ENCODE measurements at regions not wholly inside any gene's neighbourhood (a gene's known extent, or its start where the extent isn't known, plus 50 kb on each side); places are given as distances from the start of the nearest gene placed in this dataset.
"Not testable (repeated sequence)": the region's sequence is repeated elsewhere in the genome, so short reads cannot be mapped to it uniquely, and the experiment has no call there.

DNA sequence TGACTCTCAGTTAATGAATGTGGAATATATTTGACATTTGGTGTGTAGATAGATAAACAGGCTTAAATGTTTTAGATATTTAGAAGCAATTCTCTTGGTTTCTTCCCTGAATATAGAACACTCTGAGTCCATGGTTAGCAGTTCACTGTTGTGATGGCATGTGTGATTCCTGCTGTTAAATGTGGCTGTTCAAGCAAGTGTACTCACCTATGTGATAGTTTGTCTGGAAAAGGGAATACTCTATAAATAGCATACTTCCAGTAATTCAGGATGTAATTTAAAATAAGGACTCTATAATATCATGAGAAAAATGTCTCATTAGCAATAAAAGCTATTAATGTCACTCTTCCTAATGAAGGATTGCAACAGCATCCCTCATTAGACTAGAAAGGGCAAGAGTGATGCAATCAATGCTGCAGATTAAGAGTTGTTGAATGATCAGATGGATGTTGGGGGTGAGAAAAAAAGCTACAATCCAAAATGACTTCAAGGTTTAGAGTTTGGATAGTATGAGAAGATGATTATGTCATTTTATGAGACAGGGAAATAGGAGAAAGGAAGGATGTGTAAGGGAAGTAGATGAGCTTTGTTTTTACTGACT is 201.8 kb upstream of the WDFY3 start:
- in situ Hi-C loops (cut with MboI; ENCODE audit: low pct_unique_long_range_greater_than_20kb, low sequenced_read_pairs, unreplicated experiment) = no loop called here
- TF ChIP-seq, protein P1, sequence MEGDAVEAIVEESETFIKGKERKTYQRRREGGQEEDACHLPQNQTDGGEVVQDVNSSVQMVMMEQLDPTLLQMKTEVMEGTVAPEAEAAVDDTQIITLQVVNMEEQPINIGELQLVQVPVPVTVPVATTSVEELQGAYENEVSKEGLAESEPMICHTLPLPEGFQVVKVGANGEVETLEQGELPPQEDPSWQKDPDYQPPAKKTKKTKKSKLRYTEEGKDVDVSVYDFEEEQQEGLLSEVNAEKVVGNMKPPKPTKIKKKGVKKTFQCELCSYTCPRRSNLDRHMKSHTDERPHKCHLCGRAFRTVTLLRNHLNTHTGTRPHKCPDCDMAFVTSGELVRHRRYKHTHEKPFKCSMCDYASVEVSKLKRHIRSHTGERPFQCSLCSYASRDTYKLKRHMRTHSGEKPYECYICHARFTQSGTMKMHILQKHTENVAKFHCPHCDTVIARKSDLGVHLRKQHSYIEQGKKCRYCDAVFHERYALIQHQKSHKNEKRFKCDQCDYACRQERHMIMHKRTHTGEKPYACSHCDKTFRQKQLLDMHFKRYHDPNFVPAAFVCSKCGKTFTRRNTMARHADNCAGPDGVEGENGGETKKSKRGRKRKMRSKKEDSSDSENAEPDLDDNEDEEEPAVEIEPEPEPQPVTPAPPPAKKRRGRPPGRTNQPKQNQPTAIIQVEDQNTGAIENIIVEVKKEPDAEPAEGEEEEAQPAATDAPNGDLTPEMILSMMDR (IDR thresholded peaks at IDR 0.05; ENCODE audit: extremely low read depth, insufficient read depth, missing control alignments) = no peak
- DNase-seq (ENCODE audit: low spot score) = no peak

DNA sequence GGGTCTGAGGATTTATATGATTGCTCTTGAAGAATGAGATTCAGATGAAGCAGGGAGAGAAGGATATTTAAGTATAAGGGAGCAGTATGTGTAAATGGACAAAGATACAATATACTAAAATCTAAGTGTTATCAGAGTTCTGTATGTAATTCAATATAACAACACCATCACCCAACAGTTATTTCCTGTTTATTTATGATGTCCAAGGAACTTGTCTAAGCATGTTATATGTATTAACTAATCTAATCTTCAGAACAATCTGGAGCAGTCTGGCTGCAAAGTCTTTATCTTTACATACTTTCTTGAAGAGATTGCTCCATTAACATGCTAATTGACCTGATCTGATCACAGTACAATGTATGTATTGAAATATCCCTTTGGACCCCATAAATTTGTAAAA is 203.8 kb upstream of the WDFY3 start:
- TF ChIP-seq, protein P1 (IDR thresholded peaks at IDR 0.05; ENCODE audit: extremely low read depth, insufficient read depth, missing control alignments) = no peak
- in situ Hi-C loops (cut with MboI; ENCODE audit: low pct_unique_long_range_greater_than_20kb, low sequenced_read_pairs, unreplicated experiment) = no loop called here
- DNase-seq (ENCODE audit: low spot score) = no peak

DNA sequence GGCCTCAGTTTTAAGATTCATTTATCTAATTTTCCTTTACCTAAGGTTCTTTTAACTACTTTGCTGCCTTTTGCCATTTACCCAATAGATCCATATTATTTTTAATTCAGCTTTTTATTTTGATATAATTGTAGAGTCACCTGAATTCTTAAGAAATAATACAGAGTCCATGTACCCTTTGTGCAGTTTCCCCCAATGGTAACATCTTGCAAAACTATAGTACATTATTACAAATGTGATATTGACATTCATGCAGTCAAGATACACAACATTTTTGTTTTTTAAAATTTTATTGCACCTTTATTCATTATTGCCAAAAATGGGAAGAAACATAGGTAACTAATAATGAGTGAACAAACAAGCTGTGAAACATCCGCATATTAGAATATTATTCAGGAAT is 208.7 kb upstream of the WDFY3 start:
- in situ Hi-C loops (cut with MboI; ENCODE audit: low pct_unique_long_range_greater_than_20kb, low sequenced_read_pairs, unreplicated experiment) = no loop called here
- TF ChIP-seq, protein P1 (IDR thresholded peaks at IDR 0.05; ENCODE audit: extremely low read depth, insufficient read depth, missing control alignments) = no peak
- no peak for DNase-seq (ENCODE audit: low spot score)

DNA sequence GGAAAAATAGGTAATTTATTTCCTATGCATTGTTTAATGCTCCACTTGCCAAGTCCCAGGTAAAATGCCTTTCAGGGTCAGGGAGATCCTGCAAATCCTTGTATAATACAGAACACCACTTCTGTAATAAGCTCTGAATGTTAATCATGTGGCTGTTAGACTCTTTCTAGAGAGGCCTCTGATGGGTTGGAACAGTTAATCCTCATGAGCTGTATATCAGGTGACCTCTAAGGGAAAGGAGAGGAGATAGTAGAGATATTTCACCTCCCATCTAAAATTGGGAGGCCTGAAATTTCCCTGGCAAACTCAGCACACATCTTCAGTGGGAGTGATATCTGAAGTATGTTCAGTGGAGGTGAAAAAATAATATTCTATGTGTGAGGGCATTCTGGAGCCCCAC is 210.6 kb upstream of the WDFY3 start:
- DNase-seq (ENCODE audit: low spot score) = no peak
- TF ChIP-seq, protein P1 (IDR thresholded peaks at IDR 0.05; ENCODE audit: extremely low read depth, insufficient read depth, missing control alignments) = no peak
- in situ Hi-C loops (cut with MboI; ENCODE audit: low pct_unique_long_range_greater_than_20kb, low sequenced_read_pairs, unreplicated experiment) = no loop called here

DNA sequence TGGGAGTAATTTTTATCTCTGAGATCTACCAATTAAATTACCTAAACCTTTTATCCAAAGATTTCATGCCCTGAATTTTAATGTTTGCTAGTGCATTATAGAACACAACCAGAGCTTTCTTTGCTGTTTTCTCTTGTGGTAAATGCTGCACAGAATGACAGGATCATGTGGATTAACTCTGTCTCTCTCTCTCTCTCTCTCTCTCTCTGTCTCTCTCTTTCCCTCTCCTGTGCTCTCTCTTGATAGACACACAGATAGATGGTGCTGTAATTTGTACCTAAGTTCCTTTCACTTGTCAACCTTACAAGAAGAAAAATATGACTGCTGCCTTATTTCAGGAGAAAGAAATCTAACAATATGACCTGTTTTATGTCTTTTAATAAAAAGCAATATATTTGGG is 211.2 kb upstream of the WDFY3 start:
- TF ChIP-seq, protein P1 (IDR thresholded peaks at IDR 0.05; ENCODE audit: extremely low read depth, insufficient read depth, missing control alignments) = no peak
- no peak for DNase-seq (ENCODE audit: low spot score)
- in situ Hi-C loops (cut with MboI; ENCODE audit: low pct_unique_long_range_greater_than_20kb, low sequenced_read_pairs, unreplicated experiment) = no loop called here

DNA sequence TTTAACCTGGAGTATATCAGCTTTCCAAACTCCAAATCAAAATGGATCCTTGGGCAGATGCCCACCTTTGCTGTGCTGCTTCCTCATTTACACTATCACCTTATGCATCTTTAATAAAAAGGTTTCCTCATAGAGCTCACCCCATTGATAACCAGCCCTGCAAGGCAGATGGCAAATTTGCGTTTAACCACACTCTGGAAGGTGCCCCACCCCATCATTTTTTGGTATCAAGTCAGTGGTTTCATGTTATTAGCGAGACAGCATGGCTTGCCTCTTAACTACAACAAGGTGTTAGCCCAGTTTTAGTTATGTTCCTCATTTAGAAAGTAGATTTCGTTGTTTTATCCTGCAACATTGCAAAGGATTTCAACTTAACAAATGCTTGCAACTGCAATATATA is 214.0 kb upstream of the WDFY3 start:
- in situ Hi-C loops (cut with MboI; ENCODE audit: low pct_unique_long_range_greater_than_20kb, low sequenced_read_pairs, unreplicated experiment) = no loop called here
- DNase-seq (ENCODE audit: low spot score) = no peak
- TF ChIP-seq, protein P1 (IDR thresholded peaks at IDR 0.05; ENCODE audit: extremely low read depth, insufficient read depth, missing control alignments) = no peak

DNA sequence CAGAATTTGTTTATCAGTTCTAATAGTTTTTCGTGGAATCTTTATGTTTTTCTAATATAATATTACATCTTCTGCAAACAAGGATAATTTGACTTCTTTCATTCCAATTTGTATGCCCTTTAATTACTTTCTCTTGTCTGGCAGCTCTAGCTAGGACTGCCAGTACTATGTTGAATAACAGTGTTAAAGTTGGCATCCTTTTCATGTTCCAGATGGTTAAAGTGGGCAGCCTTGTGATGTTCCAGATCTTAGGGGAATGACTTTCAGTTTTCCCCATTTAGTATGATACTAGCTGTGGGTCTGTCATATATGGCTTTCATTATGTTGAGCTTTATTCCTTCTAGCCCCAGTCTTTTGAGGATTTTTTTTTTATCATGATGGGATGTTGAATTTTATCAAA is 220.6 kb upstream of the WDFY3 start:
- TF ChIP-seq, protein P1 (IDR thresholded peaks at IDR 0.05; ENCODE audit: extremely low read depth, insufficient read depth, missing control alignments) = no peak
- in situ Hi-C loops (cut with MboI; ENCODE audit: low pct_unique_long_range_greater_than_20kb, low sequenced_read_pairs, unreplicated experiment) = no loop called here
- no peak for DNase-seq (ENCODE audit: low spot score)

DNA sequence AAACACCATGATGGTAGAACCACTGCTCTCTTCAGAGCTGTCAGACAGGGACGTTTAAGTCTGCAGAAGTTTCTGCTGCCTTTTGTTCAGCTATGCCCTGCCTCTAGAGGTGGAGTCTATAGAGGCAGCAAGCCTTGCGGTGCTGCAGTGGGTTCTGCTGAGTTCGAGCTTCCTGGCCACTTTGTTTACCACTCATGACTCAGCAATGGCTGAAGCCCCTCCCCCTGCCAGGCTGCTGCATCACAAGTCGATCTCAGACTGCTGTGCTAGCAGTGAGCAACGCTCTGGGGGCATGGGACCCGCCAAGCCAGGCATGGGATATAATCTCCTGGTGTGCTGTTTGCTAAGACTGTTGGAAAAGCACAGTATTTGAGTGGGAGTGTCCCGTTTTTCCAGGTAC is 229.5 kb upstream of the WDFY3 start:
- DNase-seq (ENCODE audit: low spot score); in situ Hi-C loops (cut with MboI; ENCODE audit: low pct_unique_long_range_greater_than_20kb, low sequenced_read_pairs, unreplicated experiment): not testable (repeated sequence)

All from GM13977 (cell line).